HG03097 (cell line): ENCODE measurements at regions not wholly inside any gene's neighbourhood (a gene's known extent, or its start where the extent isn't known, plus 50 kb on each side); places are given as distances from the start of the nearest gene placed in this dataset.

ENCODE experiments used
- ATAC-seq: cut with Tn5 transposase; IDR thresholded peaks from one replicate; pipeline ENCODE4 v1.9.1; 2021; ENCODE audit not compliant: unreplicated experiment, low FRiP score

DNA sequence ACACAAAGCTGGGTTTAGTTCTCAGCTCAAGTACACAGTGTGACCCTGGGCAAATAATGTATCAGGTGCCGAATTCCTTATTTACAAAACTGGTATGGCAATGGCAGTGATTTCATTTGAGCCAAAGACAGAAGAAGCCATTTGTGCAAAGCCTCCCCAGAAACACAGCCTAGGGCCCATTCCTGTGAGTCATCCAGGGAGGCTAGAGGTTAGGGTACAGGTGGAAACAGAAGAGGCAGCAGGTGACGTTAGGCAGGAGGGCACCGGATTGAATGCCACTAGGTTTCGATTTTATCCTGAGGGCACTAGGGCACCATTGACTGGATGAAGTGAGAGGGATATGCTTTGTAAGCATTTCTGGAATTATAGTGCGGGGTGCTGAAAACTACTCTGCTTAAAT is 766.9 kb upstream of the NR2F2 start:
- no peak for ATAC-seq

DNA sequence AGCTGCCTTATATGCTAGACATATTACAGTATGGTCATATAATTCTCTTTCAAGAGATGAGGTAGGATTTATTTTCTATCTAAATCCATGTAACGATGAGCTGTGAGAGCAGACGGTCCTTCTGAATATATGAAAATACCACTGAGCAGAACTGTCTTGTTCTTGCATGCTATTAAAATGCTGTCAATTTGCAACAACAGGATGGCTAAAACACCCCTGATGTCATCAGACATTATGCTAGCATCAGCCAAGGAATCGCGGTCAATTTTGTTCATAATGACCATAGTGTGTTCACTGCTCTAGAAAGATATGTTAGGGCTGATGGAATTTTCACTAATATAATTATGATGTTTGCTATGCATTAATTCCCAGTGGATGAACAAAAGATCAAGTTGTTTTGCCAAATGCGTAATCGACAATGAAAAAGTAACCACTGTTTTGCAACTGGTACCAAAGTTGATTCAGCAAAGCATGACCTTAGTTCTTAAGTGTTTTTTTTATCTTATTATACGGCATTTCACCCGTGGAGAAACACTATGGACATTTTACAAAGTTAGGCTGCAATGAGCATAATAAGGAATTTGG is 765.4 kb upstream of the NR2F2 start:
- no peak for ATAC-seq

- no peak for ATAC-seq
These were observed 764.8 kb upstream of the NR2F2 start for GRCh38 chr15:95565690-95566089.

DNA sequence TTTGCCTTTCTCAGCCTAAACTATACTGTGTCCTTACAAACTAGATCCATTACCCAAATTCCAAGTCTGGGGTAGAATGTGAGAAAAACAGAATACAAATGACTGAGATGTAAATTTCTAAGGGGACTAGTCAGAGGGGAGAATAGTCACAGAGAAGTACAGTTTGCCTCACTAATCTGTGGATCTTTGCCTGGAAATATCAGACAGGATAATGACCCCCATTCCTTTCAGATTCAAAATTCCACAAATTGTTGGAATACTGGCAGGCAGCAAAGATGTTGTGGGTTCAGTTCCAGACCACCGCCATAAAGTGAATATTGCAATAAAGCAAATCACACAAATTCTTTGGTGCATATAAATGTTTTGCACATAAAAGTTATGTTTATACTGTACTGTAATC is 762.8 kb upstream of the NR2F2 start:
- no peak for ATAC-seq

GRCh38 chr15:95574053-95574452 is 756.4 kb upstream of the NR2F2 start:
- ATAC-seq, result no peak

GRCh38 chr15:95577927-95578326 is 752.6 kb upstream of the NR2F2 start:
- no peak for ATAC-seq

GRCh38 chr15:95580121-95580520 is 750.4 kb upstream of the NR2F2 start:
- no peak for ATAC-seq

DNA sequence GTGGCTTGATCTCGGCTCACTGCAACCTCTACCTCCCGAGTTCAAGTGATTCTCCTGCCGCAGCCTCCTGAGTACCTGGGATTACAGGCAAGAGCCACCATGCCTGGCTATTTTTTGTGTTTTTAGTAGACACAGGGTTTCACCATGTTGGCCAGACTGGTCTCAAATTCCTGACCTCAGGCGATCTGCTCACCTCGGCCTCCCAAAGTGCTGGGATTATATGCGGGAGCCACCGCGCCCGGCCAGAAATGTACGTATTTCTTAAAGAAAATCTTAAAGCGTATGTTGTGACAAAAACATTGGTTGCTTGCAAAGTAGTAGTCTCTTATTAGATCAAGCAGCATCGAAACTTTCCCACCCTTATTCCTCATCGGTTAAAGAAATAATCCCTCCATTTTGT is 748.9 kb upstream of the NR2F2 start:
- ATAC-seq, result no peak

GRCh38 chr15:95584088-95584487 is 746.4 kb upstream of the NR2F2 start:
- ATAC-seq, result no peak

DNA sequence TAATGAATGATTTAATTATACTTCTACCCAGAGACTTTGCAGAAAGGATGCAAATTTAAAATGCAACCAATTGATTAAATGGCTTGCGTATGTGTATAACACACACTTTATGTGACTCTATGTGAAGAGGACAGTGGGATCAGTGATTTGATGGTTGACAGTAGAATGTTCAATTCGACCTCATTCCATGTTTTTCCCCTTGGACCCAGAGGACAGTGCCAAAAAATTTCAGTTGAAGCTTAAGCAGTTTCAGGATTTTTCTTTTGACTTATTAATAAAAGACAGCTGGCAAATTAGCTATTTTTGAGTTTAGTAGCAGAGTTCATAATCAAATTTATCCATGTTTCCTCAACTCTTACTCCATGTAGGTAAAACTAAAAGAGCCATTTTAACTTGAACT is 742.4 kb upstream of the NR2F2 start:
- ATAC-seq, result no peak

- ATAC-seq, result no peak
These were observed 739.9 kb upstream of the NR2F2 start for GRCh38 chr15:95590533-95591044.

DNA sequence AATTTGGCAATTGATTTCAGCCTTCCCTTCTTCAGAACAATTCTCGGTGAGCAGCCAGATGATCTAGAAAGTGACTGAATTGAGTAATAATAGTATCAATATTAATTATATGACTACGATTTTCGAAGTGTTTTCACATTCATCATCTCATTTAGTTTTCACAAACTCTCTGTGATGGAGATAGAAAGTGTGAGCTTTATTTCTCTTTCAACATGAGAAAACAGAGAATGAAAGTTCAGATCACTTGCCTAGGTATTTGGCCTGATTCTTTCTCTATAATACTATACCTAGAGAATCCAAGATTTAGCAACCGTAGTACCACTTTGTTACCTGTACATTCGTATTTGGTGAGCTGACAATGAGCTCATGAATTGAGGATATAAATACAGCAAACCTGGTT is 739.2 kb upstream of the NR2F2 start:
- ATAC-seq, result no peak

DNA sequence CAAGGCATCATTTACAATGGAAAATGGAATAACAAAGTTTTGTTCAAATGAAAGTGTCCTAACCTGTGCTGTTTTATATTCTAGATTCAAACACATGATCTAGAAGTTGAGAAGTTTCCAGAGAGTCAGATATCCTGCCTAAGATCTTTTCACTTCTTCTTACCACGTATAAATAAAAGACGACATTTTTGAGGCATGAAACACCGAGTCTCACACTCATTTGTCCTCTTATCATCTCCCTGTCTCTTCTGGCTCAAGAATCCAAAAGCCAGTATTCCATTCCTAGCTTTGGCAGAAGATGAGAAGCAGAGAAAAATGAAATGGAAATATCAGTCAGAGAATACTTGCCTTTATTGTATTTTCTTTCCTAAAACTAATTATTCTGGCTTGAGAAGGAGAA is 738.6 kb upstream of the NR2F2 start:
- ATAC-seq, result no peak

DNA sequence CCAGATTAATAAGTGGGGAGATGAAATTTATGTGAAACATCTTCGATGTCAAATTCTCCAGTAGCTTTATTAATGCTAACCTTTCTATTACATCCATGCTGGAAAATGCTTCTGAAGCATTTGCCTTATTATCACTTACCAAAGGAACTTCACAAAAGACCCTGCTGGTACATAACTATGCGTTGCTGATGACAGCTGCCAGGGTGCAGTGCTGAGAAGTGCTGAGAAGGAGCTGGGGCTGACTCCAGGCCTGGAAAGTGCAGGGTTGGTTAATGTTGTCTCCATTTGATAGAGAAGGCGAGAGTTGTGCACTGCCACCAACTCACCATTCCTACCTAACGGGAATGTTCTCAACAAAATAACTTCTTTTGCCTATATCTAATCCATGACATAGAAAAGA is 736.0 kb upstream of the NR2F2 start:
- ATAC-seq, result no peak

DNA sequence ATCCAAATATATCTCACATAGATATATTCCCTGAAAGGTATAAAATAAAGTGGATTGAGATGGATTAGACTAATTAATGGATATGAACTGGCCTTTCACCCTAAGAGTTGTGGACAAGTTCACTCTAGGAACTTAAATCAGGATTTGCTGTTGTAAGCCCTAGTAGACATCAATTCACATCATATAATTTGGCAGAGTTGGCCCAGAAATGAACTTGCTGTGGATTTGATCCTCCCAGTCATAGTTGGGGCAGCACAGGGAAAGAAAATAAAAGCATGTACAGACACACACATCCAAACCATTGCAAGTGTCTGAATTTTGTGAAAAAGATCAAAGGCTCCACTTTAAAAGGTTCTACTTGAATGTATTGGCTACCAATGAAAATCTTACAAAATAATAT is 734.7 kb upstream of the NR2F2 start:
- no peak for ATAC-seq

DNA sequence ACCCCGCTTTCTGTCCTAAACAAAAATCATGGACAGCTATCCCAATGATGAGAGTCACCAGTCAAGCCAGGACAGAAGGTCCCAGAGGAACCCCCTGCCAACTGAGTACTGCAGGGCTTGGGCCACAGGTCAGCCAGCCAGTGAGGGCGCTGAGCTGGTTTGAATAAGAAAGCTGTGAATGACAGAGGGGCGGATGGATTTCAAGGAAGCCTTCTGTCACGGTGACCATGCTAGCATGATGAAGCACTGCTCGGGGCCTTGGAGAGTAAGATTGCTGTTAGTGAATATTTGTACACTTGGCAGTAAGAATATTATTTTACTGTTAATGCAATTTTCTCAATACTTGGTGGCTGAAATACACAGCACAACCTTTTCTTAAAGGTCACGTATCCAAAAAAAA is 734.0 kb upstream of the NR2F2 start:
- no peak for ATAC-seq

DNA sequence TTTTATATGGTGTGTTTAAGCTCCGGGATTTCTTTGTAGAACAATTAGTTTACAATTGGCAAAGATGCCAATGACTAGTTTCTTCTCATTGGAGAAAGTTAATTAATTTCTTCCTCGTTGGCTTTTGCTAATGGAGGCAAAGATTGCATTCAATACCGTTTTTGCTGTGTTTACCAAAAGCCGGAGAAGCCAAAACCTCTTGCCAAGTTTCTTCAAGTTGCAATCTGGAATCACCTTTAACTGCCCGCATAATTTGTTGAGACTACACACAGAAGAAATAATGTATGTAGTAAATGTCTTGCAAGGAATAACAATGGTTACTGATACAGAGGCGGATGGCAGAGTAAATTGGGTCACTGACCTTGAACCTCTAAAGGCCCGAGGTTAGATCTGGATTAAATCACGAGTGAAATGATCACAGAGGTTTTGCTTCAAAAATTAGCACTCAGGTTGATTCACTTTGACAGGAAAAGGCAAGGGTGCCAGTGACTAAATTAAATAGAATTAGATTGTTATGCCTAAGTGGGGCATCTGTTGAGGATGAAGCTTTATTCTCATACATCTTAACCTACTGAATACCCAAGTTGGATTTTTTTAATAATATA is 732.1 kb upstream of the NR2F2 start:
- ATAC-seq, result no peak

- ATAC-seq, result no peak
These were observed 730.1 kb upstream of the NR2F2 start for GRCh38 chr15:95600367-95600766.

- ATAC-seq, result no peak
These were observed 729.6 kb upstream of the NR2F2 start for GRCh38 chr15:95600884-95601283.

- ATAC-seq, result no peak
These were observed 729.0 kb upstream of the NR2F2 start for GRCh38 chr15:95601525-95601924.

- no peak for ATAC-seq
These were observed 726.7 kb upstream of the NR2F2 start for GRCh38 chr15:95603802-95604201.

DNA sequence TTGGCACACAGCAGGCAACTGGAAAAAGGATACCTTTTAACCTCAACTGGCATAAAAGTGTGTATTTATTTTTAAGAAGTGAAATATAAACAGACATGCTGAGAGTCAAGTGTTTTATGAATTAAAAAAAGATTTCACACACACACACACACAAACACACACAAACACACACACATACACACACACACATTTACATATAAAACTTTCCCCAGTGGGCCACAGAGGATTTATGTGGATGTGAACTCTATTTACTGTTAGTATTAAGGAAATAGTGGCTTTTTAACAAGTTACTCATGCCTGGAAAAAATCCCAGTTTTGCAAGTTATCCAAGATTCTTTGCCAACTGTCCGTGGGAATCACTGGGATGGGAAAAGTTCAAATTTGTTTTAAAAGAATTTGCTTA is 725.9 kb upstream of the NR2F2 start:
- no peak for ATAC-seq

DNA sequence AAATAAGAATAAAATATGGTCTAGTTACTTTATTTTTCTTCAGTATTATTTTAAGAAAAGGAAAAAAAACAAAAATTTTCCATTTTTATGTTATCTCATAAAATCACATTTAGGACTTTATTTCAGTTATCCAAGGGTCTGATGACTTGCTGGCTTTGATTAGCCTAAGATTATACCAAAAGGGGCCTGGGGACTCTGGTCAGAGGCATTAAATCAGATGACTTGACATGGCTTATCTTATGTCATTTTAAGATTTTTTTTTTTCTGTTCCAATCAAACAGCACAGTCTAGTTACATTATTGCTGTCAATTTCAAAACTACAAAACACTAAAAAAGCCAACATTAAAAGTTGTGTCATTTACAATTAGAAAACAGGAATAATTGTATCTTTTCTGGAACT is 725.4 kb upstream of the NR2F2 start:
- no peak for ATAC-seq
